Right lobe of liver (tissue), 4 donors: ENCODE measurements at regions not wholly inside any gene's neighbourhood (a gene's known extent, or its start where the extent isn't known, plus 50 kb on each side); places are given as distances from the start of the nearest gene placed in this dataset.

Experiments
- POLR2A ChIP-seq: fragments of 450-650 bp; IDR thresholded peaks from one replicate; pipeline ENCODE4 v1.6.1; 2017; ENCODE audit warnings: antibody characterized with exemption, mild to moderate bottlenecking
- TF ChIP-seq, protein P1 (sequence below), 4 donors: fragments of 200-600 bp in 3 of 4; fragments of 450-650 bp in 1 of 4; IDR thresholded peaks; one replicate each; pipeline versions ENCODE4 v1.5.1 to v1.8.0; 2016 to 2022; ENCODE audit warnings: antibody characterized with exemption in 4 of 4, mild to moderate bottlenecking in 2 of 4
- donor health status: DM: no; HTN: no; CAD: no.
- donor health status: DM: no; HTN: no; CAD: no.
- donor health status: DM: no; HTN: yes; CAD: no.

DNA sequence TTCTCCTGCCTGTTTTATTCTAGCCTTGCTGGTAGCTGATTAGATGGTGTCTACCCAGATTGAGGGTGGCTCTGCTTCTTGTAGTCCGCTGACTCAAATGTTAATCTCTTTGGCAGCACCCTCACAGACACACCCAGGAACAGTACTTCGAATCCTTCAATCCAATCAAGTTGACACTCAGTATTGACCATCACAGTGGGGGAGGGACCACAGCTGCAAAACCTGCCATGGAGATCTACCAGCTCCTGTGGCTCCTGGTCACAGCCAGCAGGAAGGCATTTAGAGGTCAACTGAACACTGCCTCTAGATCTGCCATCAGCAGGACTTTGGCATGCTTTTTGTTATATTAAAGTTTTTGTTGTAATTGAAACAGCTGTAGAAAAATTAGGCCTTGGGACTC is 146.9 kb downstream of the RWDD3 start:
- TF ChIP-seq POLR2A: no peak
- TF ChIP-seq, protein P1, sequence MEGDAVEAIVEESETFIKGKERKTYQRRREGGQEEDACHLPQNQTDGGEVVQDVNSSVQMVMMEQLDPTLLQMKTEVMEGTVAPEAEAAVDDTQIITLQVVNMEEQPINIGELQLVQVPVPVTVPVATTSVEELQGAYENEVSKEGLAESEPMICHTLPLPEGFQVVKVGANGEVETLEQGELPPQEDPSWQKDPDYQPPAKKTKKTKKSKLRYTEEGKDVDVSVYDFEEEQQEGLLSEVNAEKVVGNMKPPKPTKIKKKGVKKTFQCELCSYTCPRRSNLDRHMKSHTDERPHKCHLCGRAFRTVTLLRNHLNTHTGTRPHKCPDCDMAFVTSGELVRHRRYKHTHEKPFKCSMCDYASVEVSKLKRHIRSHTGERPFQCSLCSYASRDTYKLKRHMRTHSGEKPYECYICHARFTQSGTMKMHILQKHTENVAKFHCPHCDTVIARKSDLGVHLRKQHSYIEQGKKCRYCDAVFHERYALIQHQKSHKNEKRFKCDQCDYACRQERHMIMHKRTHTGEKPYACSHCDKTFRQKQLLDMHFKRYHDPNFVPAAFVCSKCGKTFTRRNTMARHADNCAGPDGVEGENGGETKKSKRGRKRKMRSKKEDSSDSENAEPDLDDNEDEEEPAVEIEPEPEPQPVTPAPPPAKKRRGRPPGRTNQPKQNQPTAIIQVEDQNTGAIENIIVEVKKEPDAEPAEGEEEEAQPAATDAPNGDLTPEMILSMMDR (IDR thresholded peaks at IDR 0.05): no peak
